Kidney epithelial cell (primary cell): ENCODE measurements at regions not wholly inside any gene's neighbourhood (a gene's known extent, or its start where the extent isn't known, plus 50 kb on each side); places are given as distances from the start of the nearest gene placed in this dataset.

ENCODE experiments used
- DNase-seq: peaks from one replicate; pipeline ENCODE4 v3.0.0-alpha.2; 2010; ENCODE audit warnings: low read depth
- H3K27me3 ChIP-seq: 2 replicates; pipeline ENCODE4 v1.6.0; 2011; ENCODE audit warnings: low read length; ENCODE audit not compliant: control insufficient read depth, insufficient read depth
- H3K36me3 ChIP-seq: 2 replicates; pipeline ENCODE4 v1.5.1; 2011; ENCODE audit warnings: low read length; ENCODE audit not compliant: control insufficient read depth, insufficient read depth
- H3K4me3 ChIP-seq: 2 replicates; pipeline ENCODE4 v1.5.1; 2011; ENCODE audit warnings: low read depth, mild to moderate bottlenecking, control low read depth, low read length
- TF ChIP-seq, protein P1 (sequence below): IDR thresholded peaks from 2 replicates; pipeline ENCODE4 v1.5.1; 2011; ENCODE audit warnings: mild to moderate bottlenecking, moderate library complexity, low read length, control low read depth, inconsistent platforms; ENCODE audit not compliant: insufficient read depth, poor library complexity, severe bottlenecking

- no peak for DNase-seq
- TF ChIP-seq, protein P1, sequence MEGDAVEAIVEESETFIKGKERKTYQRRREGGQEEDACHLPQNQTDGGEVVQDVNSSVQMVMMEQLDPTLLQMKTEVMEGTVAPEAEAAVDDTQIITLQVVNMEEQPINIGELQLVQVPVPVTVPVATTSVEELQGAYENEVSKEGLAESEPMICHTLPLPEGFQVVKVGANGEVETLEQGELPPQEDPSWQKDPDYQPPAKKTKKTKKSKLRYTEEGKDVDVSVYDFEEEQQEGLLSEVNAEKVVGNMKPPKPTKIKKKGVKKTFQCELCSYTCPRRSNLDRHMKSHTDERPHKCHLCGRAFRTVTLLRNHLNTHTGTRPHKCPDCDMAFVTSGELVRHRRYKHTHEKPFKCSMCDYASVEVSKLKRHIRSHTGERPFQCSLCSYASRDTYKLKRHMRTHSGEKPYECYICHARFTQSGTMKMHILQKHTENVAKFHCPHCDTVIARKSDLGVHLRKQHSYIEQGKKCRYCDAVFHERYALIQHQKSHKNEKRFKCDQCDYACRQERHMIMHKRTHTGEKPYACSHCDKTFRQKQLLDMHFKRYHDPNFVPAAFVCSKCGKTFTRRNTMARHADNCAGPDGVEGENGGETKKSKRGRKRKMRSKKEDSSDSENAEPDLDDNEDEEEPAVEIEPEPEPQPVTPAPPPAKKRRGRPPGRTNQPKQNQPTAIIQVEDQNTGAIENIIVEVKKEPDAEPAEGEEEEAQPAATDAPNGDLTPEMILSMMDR, result no peak
- Histone ChIP-seq H3K36me3 (no peaks in the 10 kb centered on the region), H3K27me3 (no peaks in the 10 kb centered on the region), H3K4me3 (no peak overlapping the region)
These were observed 1515.6 kb downstream of the TBC1D22A start for GRCh38 chr22:48277868-48278581.

DNA sequence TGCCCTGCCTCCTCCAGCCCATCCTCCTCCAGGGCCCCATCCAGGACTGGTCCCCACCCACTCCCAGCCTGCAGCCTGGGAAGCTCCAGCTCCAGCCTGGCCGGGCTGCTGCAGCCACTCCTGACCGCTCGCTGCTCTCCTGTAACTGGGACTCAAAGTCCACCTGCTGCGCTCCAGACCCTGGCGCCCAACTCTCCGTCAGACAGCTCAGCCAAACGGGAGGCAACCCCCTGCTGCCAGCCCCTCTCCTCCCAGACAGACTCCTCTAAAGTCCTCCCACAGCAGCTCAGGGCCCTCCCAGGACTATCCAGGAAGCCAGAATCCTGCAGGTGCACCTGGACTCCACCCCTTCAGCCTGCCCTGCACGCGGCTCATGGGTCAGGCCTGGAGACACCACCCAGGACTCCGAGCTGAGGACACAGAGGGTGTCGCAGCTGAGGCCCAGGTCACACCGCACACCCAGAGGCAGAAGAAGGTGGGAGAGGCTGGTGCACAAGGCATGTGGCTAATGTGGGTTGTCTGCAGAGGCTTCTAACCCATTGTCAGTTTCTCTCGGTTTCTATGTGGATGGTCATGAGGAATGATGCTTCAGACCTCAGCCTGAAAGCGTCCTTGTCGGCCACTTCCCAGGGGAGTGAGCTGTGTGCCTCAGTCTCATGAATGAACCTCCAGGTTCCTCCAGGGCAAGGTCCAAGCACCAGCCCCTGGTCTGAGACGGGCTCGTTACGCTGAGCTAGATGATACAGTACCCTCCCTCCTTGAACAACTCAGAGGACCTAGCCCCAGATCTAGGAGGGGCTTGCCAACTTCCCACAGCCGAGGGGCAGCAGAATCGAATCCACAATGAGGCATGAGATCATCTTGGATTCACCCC, 1514.8 kb downstream of the TBC1D22A start:
- TF ChIP-seq, protein P1, result no peak
- Histone ChIP-seq H3K36me3 (no peaks in the 10 kb centered on the region), H3K4me3 (no peak overlapping the region), H3K27me3 (no peaks in the 10 kb centered on the region)
- DNase-seq, result no peak

GRCh38 chr22:48275412-48275811, 1513.0 kb downstream of the TBC1D22A start:
- TF ChIP-seq, protein P1, result no peak
- no peak for DNase-seq
- no peaks in the 10 kb centered on the region for H3K36me3 ChIP-seq
- no peak overlapping the region for H3K4me3 ChIP-seq
- no peaks in the 10 kb centered on the region for H3K27me3 ChIP-seq

GRCh38 chr22:48270731-48271130, 1508.3 kb downstream of the TBC1D22A start:
- DNase-seq, result no peak
- Histone ChIP-seq H3K36me3 (no peaks in the 10 kb centered on the region), H3K4me3 (no peak overlapping the region), H3K27me3 (no peaks in the 10 kb centered on the region)
- TF ChIP-seq, protein P1, result no peak

GRCh38 chr22:48268771-48269552, 1506.5 kb downstream of the TBC1D22A start:
- Histone ChIP-seq H3K36me3 (no peaks in the 10 kb centered on the region), H3K27me3 (no peaks in the 10 kb centered on the region), H3K4me3 (no peak overlapping the region)
- TF ChIP-seq, protein P1, result no peak
- DNase-seq, result no peak
